ENCODE measurements at regions not wholly inside any gene's neighbourhood (a gene's known extent, or its start where the extent isn't known, plus 50 kb on each side); places are given as distances from the start of the nearest gene placed in this dataset.

GRCh38 chr6:4574007-4574406 is 202.2 kb upstream of the CDYL start:
- no peak overlapping the region for H3K4me3 ChIP-seq (ENCODE audit: low read depth, low read length, poor library complexity, severe bottlenecking)
- no peak overlapping the region for H3K27ac ChIP-seq (ENCODE audit: low read depth, low read length, poor library complexity, severe bottlenecking)
- H3K4me2 ChIP-seq (ENCODE audit: low read length), result no peak overlapping the region
- intact Hi-C loops (cut with micrococcal nuclease; ENCODE audit: unreplicated experiment), result no loop called here
- no TSS peak for BruUV-seq (replicated peaks)
- H2AFZ ChIP-seq (ENCODE audit: low read length), result no peak overlapping the region
- no peaks in the 10 kb centered on the region for H3K79me2 ChIP-seq (ENCODE audit: insufficient read depth, low read depth, low read length)
- H3K9me2 ChIP-seq (ENCODE audit: insufficient read depth, low read length), result no peaks in the 10 kb centered on the region
- CTCF ChIA-PET (ENCODE audit: unreplicated experiment), result no interaction called here
- H3K4me1 ChIP-seq (ENCODE audit: insufficient read depth, low read length, poor library complexity, severe bottlenecking), result no peaks in the 10 kb centered on the region
- H3K9me3 ChIP-seq (ENCODE audit: low read length), result peaks cover 14% of the 10 kb centered on the region; the same call in 1 of the 2 replicates
- H4K20me1 ChIP-seq (ENCODE audit: insufficient read depth, low read length), result no peaks in the 10 kb centered on the region
- POLR2A ChIA-PET, result no interaction called here
- no peaks in the 10 kb centered on the region for H3K36me3 ChIP-seq (ENCODE audit: insufficient read depth, low read length)
- no peak for DNase-seq (ENCODE audit: low spot score)
- TF ChIP-seq, protein P1, sequence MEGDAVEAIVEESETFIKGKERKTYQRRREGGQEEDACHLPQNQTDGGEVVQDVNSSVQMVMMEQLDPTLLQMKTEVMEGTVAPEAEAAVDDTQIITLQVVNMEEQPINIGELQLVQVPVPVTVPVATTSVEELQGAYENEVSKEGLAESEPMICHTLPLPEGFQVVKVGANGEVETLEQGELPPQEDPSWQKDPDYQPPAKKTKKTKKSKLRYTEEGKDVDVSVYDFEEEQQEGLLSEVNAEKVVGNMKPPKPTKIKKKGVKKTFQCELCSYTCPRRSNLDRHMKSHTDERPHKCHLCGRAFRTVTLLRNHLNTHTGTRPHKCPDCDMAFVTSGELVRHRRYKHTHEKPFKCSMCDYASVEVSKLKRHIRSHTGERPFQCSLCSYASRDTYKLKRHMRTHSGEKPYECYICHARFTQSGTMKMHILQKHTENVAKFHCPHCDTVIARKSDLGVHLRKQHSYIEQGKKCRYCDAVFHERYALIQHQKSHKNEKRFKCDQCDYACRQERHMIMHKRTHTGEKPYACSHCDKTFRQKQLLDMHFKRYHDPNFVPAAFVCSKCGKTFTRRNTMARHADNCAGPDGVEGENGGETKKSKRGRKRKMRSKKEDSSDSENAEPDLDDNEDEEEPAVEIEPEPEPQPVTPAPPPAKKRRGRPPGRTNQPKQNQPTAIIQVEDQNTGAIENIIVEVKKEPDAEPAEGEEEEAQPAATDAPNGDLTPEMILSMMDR (conservative IDR thresholded peaks at IDR 0.05; ENCODE audit: low read length), result no peak
- no peak for TF ChIP-seq EZH2phosphoT487 (IDR thresholded peaks at IDR 0.05; ENCODE audit: borderline replicate concordance, low read depth, low read length)

DNA sequence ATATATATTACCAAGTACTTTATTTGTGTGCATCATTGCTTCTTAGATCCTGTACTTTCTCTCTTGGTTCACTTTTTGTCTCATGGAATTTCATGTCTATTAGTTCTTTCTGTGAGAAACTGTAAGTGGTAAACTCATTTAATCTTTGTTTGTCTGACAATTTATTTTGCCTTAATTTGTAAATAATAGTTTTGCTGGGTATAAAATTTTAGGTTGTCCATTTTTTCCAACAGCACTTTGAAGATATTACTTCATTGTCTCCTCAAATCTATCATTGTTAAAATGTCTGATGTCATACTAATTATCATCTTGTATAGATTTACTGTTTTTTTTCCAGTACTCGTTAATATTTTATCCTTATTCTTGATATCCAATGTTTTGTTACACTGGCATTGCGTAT is 205.2 kb upstream of the CDYL start:
- Histone ChIP-seq H3K4me1 (ENCODE audit: insufficient read depth, low read length, poor library complexity, severe bottlenecking) (no peaks in the 10 kb centered on the region), H3K79me2 (ENCODE audit: insufficient read depth, low read depth, low read length) (no peaks in the 10 kb centered on the region), H3K36me3 (ENCODE audit: insufficient read depth, low read length) (no peaks in the 10 kb centered on the region), H2AFZ (ENCODE audit: low read length) (no peak overlapping the region), H3K4me3 (ENCODE audit: low read depth, low read length, poor library complexity, severe bottlenecking) (no peak overlapping the region), H3K9me3 (ENCODE audit: low read length) (peaks cover 14% of the 10 kb centered on the region; the same call in 1 of the 2 replicates), H4K20me1 (ENCODE audit: insufficient read depth, low read length) (no peaks in the 10 kb centered on the region), H3K4me2 (ENCODE audit: low read length) (no peak overlapping the region), H3K9me2 (ENCODE audit: insufficient read depth, low read length) (no peaks in the 10 kb centered on the region), H3K27ac (ENCODE audit: low read depth, low read length, poor library complexity, severe bottlenecking) (no peak overlapping the region)
- no peak for DNase-seq (ENCODE audit: low spot score)
- ChIA-PET POLR2A (no interaction called here), CTCF (ENCODE audit: unreplicated experiment) (no interaction called here)
- TF ChIP-seq, protein P1 (conservative IDR thresholded peaks at IDR 0.05; ENCODE audit: low read length), result no peak
- TF ChIP-seq EZH2phosphoT487 (IDR thresholded peaks at IDR 0.05; ENCODE audit: borderline replicate concordance, low read depth, low read length), result no peak
- intact Hi-C loops (cut with micrococcal nuclease; ENCODE audit: unreplicated experiment), result no loop called here
- BruUV-seq (replicated peaks), result no TSS peak

- H3K4me2 ChIP-seq (ENCODE audit: low read length), result no peak overlapping the region
- no peaks in the 10 kb centered on the region for H3K9me2 ChIP-seq (ENCODE audit: insufficient read depth, low read length)
- H3K27ac ChIP-seq (ENCODE audit: low read depth, low read length, poor library complexity, severe bottlenecking), result no peak overlapping the region
- no peak for DNase-seq (ENCODE audit: low spot score)
- H3K4me3 ChIP-seq (ENCODE audit: low read depth, low read length, poor library complexity, severe bottlenecking), result no peak overlapping the region
- intact Hi-C loops (cut with micrococcal nuclease; ENCODE audit: unreplicated experiment), result no loop called here
- H3K9me3 ChIP-seq (ENCODE audit: low read length), result peaks cover 14% of the 10 kb centered on the region; the same call in 1 of the 2 replicates
- no peak for TF ChIP-seq EZH2phosphoT487 (IDR thresholded peaks at IDR 0.05; ENCODE audit: borderline replicate concordance, low read depth, low read length)
- TF ChIP-seq, protein P1 (conservative IDR thresholded peaks at IDR 0.05; ENCODE audit: low read length), result no peak
- no TSS peak for BruUV-seq (replicated peaks)
- no peaks in the 10 kb centered on the region for H4K20me1 ChIP-seq (ENCODE audit: insufficient read depth, low read length)
- no peak overlapping the region for H2AFZ ChIP-seq (ENCODE audit: low read length)
- POLR2A ChIA-PET, result no interaction called here
- no peaks in the 10 kb centered on the region for H3K4me1 ChIP-seq (ENCODE audit: insufficient read depth, low read length, poor library complexity, severe bottlenecking)
- no peaks in the 10 kb centered on the region for H3K36me3 ChIP-seq (ENCODE audit: insufficient read depth, low read length)
- no peaks in the 10 kb centered on the region for H3K79me2 ChIP-seq (ENCODE audit: insufficient read depth, low read depth, low read length)
- CTCF ChIA-PET (ENCODE audit: unreplicated experiment), result no interaction called here
Measured at GRCh38 chr6:4568138-4568537, 208.1 kb upstream of the CDYL start.
